ENCODE measurements at regions not wholly inside any gene's neighbourhood (a gene's known extent, or its start where the extent isn't known, plus 50 kb on each side); places are given as distances from the start of the nearest gene placed in this dataset.

DNA sequence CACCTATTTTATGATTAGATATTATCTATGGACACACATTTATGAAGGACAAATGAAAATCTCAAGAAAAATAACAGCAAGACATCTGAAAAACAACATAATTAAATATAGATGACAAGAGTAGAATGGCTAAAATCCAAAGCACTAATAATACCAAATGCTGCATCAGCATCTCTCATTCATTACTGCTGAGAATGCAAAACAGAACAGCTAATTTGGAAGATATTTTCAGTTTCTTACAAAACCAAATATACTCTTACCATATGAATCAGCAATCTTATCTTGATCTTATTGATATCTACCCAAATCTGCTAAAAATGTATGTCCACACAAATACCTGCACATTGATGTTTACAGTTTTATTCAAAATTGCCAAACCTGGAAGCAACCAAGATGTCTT is 829.1 kb upstream of the MIR17HG start (continued):
- TF ChIP-seq, protein P1, sequence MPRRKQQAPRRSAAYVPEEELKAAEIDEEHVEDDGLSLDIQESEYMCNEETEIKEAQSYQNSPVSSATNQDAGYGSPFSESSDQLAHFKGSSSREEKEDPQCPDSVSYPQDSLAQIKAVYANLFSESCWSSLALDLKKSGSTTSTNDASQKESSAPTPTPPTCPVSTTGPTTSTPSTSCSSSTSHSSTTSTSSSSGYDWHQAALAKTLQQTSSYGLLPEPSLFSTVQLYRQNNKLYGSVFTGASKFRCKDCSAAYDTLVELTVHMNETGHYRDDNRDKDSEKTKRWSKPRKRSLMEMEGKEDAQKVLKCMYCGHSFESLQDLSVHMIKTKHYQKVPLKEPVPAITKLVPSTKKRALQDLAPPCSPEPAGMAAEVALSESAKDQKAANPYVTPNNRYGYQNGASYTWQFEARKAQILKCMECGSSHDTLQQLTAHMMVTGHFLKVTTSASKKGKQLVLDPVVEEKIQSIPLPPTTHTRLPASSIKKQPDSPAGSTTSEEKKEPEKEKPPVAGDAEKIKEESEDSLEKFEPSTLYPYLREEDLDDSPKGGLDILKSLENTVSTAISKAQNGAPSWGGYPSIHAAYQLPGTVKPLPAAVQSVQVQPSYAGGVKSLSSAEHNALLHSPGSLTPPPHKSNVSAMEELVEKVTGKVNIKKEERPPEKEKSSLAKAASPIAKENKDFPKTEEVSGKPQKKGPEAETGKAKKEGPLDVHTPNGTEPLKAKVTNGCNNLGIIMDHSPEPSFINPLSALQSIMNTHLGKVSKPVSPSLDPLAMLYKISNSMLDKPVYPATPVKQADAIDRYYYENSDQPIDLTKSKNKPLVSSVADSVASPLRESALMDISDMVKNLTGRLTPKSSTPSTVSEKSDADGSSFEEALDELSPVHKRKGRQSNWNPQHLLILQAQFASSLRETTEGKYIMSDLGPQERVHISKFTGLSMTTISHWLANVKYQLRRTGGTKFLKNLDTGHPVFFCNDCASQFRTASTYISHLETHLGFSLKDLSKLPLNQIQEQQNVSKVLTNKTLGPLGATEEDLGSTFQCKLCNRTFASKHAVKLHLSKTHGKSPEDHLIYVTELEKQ (tag by site-specific recombination; IDR thresholded peaks at IDR 0.05; ENCODE audit: borderline replicate concordance): no peak
- TF ChIP-seq ZNF354C (tag by site-specific recombination; IDR thresholded peaks at IDR 0.05; ENCODE audit: borderline replicate concordance, low read depth): no peak

DNA sequence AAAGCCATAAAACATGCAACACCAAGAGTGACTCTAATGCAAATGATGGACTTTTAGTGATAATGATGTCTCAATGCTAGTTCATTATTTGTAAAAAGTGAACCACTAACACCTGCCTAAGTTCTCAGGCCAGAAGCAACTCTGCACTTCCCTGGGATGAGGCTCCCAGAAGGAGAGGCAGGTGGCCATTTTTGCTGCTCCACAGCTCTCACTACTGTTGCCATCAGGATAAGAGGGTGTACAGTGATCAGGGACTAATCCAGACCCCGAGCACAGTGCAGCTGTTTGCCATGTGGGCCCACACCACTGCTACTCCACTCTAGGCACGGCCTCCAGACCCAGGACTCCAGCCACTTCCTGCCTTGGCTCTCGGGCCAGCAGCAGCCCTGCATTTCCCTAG is 828.3 kb upstream of the MIR17HG start:
- no peaks in the 10 kb centered on the region for H3K36me3 ChIP-seq (ENCODE audit: control insufficient read depth in 2 of 2, insufficient read depth in 1 of 2, low read length in 2 of 2)
- ChIA-PET POLR2A (no interaction called here), CTCF (no interaction called here)
- no peaks in the 10 kb centered on the region for H3K4me1 ChIP-seq (ENCODE audit: control insufficient read depth, insufficient read depth, low read length)
- no peak overlapping the region for H3K4me3 ChIP-seq (ENCODE audit: low read depth, low read length)
- TF ChIP-seq RBAK (tag by site-specific recombination; IDR thresholded peaks at IDR 0.05) (no peak), GLI4 (tag by site-specific recombination; IDR thresholded peaks at IDR 0.05) (no peak), ZNF248 (tag by site-specific recombination; IDR thresholded peaks at IDR 0.05) (no peak), ZNF114 (tag by site-specific recombination; IDR thresholded peaks at IDR 0.05) (no peak), GLIS2 (tag by site-specific recombination; IDR thresholded peaks at IDR 0.05) (no peak), SCRT1 (tag by site-specific recombination; IDR thresholded peaks at IDR 0.05; ENCODE audit: borderline replicate concordance) (no peak), ZNF555 (tag by site-specific recombination; conservative IDR thresholded peaks at IDR 0.05) (no peak), ZNF629 (tag by site-specific recombination; IDR thresholded peaks at IDR 0.05) (no peak), ZNF391 (tag by site-specific recombination; IDR thresholded peaks at IDR 0.05; ENCODE audit: borderline replicate concordance, low read depth) (no peak)
- TF ChIP-seq, protein P2, sequence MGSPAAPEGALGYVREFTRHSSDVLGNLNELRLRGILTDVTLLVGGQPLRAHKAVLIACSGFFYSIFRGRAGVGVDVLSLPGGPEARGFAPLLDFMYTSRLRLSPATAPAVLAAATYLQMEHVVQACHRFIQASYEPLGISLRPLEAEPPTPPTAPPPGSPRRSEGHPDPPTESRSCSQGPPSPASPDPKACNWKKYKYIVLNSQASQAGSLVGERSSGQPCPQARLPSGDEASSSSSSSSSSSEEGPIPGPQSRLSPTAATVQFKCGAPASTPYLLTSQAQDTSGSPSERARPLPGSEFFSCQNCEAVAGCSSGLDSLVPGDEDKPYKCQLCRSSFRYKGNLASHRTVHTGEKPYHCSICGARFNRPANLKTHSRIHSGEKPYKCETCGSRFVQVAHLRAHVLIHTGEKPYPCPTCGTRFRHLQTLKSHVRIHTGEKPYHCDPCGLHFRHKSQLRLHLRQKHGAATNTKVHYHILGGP (tag by site-specific recombination; IDR thresholded peaks at IDR 0.05): no peak
- no peaks in the 10 kb centered on the region for H3K9me3 ChIP-seq (ENCODE audit: control insufficient read depth, insufficient read depth, low read depth, low read length)
- H3K27ac ChIP-seq (ENCODE audit: extremely low read depth, low read depth, low read length): no peak overlapping the region

DNA sequence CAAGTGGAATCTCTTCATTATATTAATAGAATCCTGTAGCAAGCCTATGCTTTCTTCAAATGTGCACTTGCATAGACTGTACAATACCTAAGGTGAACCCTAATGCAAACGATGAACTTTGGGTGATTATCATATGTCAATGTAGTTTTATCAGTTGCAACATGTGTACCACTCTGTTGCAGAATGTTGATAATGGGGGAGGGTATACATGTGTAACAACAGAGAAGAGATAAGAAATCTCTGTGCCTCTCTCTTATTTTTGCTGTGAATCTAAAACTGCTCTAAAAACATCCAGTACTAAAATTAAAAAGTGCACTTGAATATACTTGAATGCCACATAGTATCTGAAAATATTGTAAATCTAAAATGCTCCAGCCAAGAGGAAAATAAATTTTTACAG is 820.8 kb upstream of the MIR17HG start:
- no peak overlapping the region for H3K4me3 ChIP-seq (ENCODE audit: low read depth, low read length)
- CTCF ChIA-PET: no interaction called here
- H3K9me3 ChIP-seq (ENCODE audit: control insufficient read depth, insufficient read depth, low read depth, low read length): no peaks in the 10 kb centered on the region
- no peak overlapping the region for H3K27ac ChIP-seq (ENCODE audit: extremely low read depth, low read depth, low read length)
- no peaks in the 10 kb centered on the region for H3K4me1 ChIP-seq (ENCODE audit: control insufficient read depth, insufficient read depth, low read length)
- H3K36me3 ChIP-seq (ENCODE audit: control insufficient read depth in 2 of 2, insufficient read depth in 1 of 2, low read length in 2 of 2): no peaks in the 10 kb centered on the region
- POLR2A ChIA-PET: no interaction called here
- TF ChIP-seq GFI1B (tag by site-specific recombination; IDR thresholded peaks at IDR 0.05): no peak
- no peak for TF ChIP-seq ZBTB20 (tag by site-specific recombination; IDR thresholded peaks at IDR 0.05)
- no peak for TF ChIP-seq HOXD13 (CRISPR knock-in tag; IDR thresholded peaks at IDR 0.05; ENCODE audit: borderline replicate concordance)
- TF ChIP-seq ZNF555 (tag by site-specific recombination; conservative IDR thresholded peaks at IDR 0.05): no peak
- TF ChIP-seq ZIC2 (tag by site-specific recombination; IDR thresholded peaks at IDR 0.05): no peak
- TF ChIP-seq, protein P3, sequence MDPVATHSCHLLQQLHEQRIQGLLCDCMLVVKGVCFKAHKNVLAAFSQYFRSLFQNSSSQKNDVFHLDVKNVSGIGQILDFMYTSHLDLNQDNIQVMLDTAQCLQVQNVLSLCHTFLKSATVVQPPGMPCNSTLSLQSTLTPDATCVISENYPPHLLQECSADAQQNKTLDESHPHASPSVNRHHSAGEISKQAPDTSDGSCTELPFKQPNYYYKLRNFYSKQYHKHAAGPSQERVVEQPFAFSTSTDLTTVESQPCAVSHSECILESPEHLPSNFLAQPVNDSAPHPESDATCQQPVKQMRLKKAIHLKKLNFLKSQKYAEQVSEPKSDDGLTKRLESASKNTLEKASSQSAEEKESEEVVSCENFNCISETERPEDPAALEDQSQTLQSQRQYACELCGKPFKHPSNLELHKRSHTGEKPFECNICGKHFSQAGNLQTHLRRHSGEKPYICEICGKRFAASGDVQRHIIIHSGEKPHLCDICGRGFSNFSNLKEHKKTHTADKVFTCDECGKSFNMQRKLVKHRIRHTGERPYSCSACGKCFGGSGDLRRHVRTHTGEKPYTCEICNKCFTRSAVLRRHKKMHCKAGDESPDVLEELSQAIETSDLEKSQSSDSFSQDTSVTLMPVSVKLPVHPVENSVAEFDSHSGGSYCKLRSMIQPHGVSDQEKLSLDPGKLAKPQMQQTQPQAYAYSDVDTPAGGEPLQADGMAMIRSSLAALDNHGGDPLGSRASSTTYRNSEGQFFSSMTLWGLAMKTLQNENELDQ (tag by site-specific recombination; IDR thresholded peaks at IDR 0.05; ENCODE audit: low read depth): no peak
- no peak for TF ChIP-seq ZNF791 (tag by site-specific recombination; IDR thresholded peaks at IDR 0.05)
- TF ChIP-seq MYNN (tag by site-specific recombination; IDR thresholded peaks at IDR 0.05; ENCODE audit: borderline replicate concordance): no peak
- no peak for TF ChIP-seq OVOL3 (tag by site-specific recombination; IDR thresholded peaks at IDR 0.05)
- TF ChIP-seq, protein P2 (tag by site-specific recombination; IDR thresholded peaks at IDR 0.05): no peak
- no peak for TF ChIP-seq ZNF175 (tag by site-specific recombination; IDR thresholded peaks at IDR 0.05)
- TF ChIP-seq ZNF274 (IDR thresholded peaks at IDR 0.05; ENCODE audit: low read length): no peak
- no peak for TF ChIP-seq ZNF274 (tag by site-specific recombination; IDR thresholded peaks at IDR 0.05; ENCODE audit: borderline replicate concordance)

Data from HEK293 (cell line).